ENCODE measurements at regions not wholly inside any gene's neighbourhood (a gene's known extent, or its start where the extent isn't known, plus 50 kb on each side); places are given as distances from the start of the nearest gene placed in this dataset.

GRCh38 chr10:128364631-128365030, 238.4 kb upstream of the MKI67 start:
- Histone ChIP-seq H3K4me3 (ENCODE audit: low read length) (no peak overlapping the region), H4K20me1 (ENCODE audit: insufficient read depth, low read length) (no peaks in the 10 kb centered on the region), H3K79me2 (ENCODE audit: low read length) (no peaks in the 10 kb centered on the region), H3K9me3 (ENCODE audit: insufficient read depth, low read length) (no peaks in the 10 kb centered on the region), H3K9ac (ENCODE audit: low read length) (no peak overlapping the region), H3K27ac (ENCODE audit: low read length) (no peak overlapping the region), H3K27me3 (ENCODE audit: low read depth, low read length) (no peaks in the 10 kb centered on the region), H2AFZ (ENCODE audit: low read depth, low read length) (no peak overlapping the region), H3K4me1 (ENCODE audit: low read length) (no peaks in the 10 kb centered on the region), H3K4me2 (ENCODE audit: low read length) (no peak overlapping the region), H3K36me3 (replicated peaks; ENCODE audit: low read depth, low read length) (no peaks in the 10 kb centered on the region)
- no peak for TF ChIP-seq CTCF (IDR thresholded peaks at IDR 0.05; ENCODE audit: low read depth, low read length)
- no peak for TF ChIP-seq EZH2phosphoT487 (IDR thresholded peaks at IDR 0.05; ENCODE audit: low read depth)

- Histone ChIP-seq H3K9me3 (ENCODE audit: insufficient read depth, low read length) (no peaks in the 10 kb centered on the region), H4K20me1 (ENCODE audit: insufficient read depth, low read length) (no peaks in the 10 kb centered on the region), H3K27ac (ENCODE audit: low read length) (no peak overlapping the region), H3K4me2 (ENCODE audit: low read length) (no peak overlapping the region), H3K36me3 (replicated peaks; ENCODE audit: low read depth, low read length) (no peaks in the 10 kb centered on the region), H3K27me3 (ENCODE audit: low read depth, low read length) (no peaks in the 10 kb centered on the region), H2AFZ (ENCODE audit: low read depth, low read length) (no peak overlapping the region), H3K9ac (ENCODE audit: low read length) (no peak overlapping the region), H3K4me3 (ENCODE audit: low read length) (no peak overlapping the region), H3K4me1 (ENCODE audit: low read length) (no peaks in the 10 kb centered on the region), H3K79me2 (ENCODE audit: low read length) (no peaks in the 10 kb centered on the region)
- TF ChIP-seq EZH2phosphoT487 (IDR thresholded peaks at IDR 0.05; ENCODE audit: low read depth) (no peak), CTCF (IDR thresholded peaks at IDR 0.05; ENCODE audit: low read depth, low read length) (no peak)
Observed at GRCh38 chr10:128365156-128365725, 239.0 kb upstream of the MKI67 start.

GRCh38 chr10:128367807-128368206, 241.6 kb upstream of the MKI67 start:
- H3K4me3 ChIP-seq (ENCODE audit: low read length) = no peak overlapping the region
- no peaks in the 10 kb centered on the region for H3K79me2 ChIP-seq (ENCODE audit: low read length)
- no peak overlapping the region for H3K9ac ChIP-seq (ENCODE audit: low read length)
- TF ChIP-seq CTCF (IDR thresholded peaks at IDR 0.05; ENCODE audit: low read depth, low read length) = no peak
- TF ChIP-seq EZH2phosphoT487 (IDR thresholded peaks at IDR 0.05; ENCODE audit: low read depth) = no peak
- H3K4me1 ChIP-seq (ENCODE audit: low read length) = no peaks in the 10 kb centered on the region
- H3K36me3 ChIP-seq (replicated peaks; ENCODE audit: low read depth, low read length) = no peaks in the 10 kb centered on the region
- H3K27me3 ChIP-seq (ENCODE audit: low read depth, low read length) = no peaks in the 10 kb centered on the region
- H3K9me3 ChIP-seq (ENCODE audit: insufficient read depth, low read length) = no peaks in the 10 kb centered on the region
- no peaks in the 10 kb centered on the region for H4K20me1 ChIP-seq (ENCODE audit: insufficient read depth, low read length)
- H3K27ac ChIP-seq (ENCODE audit: low read length) = no peak overlapping the region
- no peak overlapping the region for H3K4me2 ChIP-seq (ENCODE audit: low read length)
- H2AFZ ChIP-seq (ENCODE audit: low read depth, low read length) = no peak overlapping the region

GRCh38 chr10:128369101-128369650, 243.0 kb upstream of the MKI67 start:
- no peak overlapping the region for H2AFZ ChIP-seq (ENCODE audit: low read depth, low read length)
- H3K27me3 ChIP-seq (ENCODE audit: low read depth, low read length) = no peaks in the 10 kb centered on the region
- no peak overlapping the region for H3K27ac ChIP-seq (ENCODE audit: low read length)
- TF ChIP-seq EZH2phosphoT487 (IDR thresholded peaks at IDR 0.05; ENCODE audit: low read depth) (no peak), CTCF (IDR thresholded peaks at IDR 0.05; ENCODE audit: low read depth, low read length) (no peak)
- H3K4me2 ChIP-seq (ENCODE audit: low read length) = no peak overlapping the region
- H3K9ac ChIP-seq (ENCODE audit: low read length) = no peak overlapping the region
- H3K4me3 ChIP-seq (ENCODE audit: low read length) = no peak overlapping the region
- no peaks in the 10 kb centered on the region for H3K79me2 ChIP-seq (ENCODE audit: low read length)
- no peaks in the 10 kb centered on the region for H3K4me1 ChIP-seq (ENCODE audit: low read length)
- H4K20me1 ChIP-seq (ENCODE audit: insufficient read depth, low read length) = no peaks in the 10 kb centered on the region
- no peaks in the 10 kb centered on the region for H3K9me3 ChIP-seq (ENCODE audit: insufficient read depth, low read length)
- H3K36me3 ChIP-seq (replicated peaks; ENCODE audit: low read depth, low read length) = no peaks in the 10 kb centered on the region

All from OCI-LY3 (cell line).